MCF 10A (cell line): ENCODE measurements at regions not wholly inside any gene's neighbourhood (a gene's known extent, or its start where the extent isn't known, plus 50 kb on each side); places are given as distances from the start of the nearest gene placed in this dataset.

Experiments used
- BruUV-seq: library from RNA; stranded (reverse); fragments of 400-500 nt; replicated peaks from 2 replicates; lab custom pipeline; 2021; lab: Mats Ljungman, UMichigan
- CTCF ChIA-PET: fragments of 300-600 bp; sonication (Branson Sonifier 250); formaldehyde crosslinking; extraction: SDS; loops from one replicate; lab custom pipeline; 2021; ENCODE audit warnings: antibody characterized with exemption, inconsistent platforms; lab: Yijun Ruan, JAX
- POLR2A ChIA-PET: fragments of 300-600, 350-650 bp; sonication (Branson Sonifier 250); formaldehyde crosslinking; extraction: SDS; loops from one replicate; lab custom pipeline; 2020; ENCODE audit warnings: antibody characterized with exemption, inconsistent platforms; lab: Yijun Ruan, JAX
- DNase-seq: peaks from one replicate; pipeline ENCODE4 v3.0.0-alpha.2; 2018; ENCODE audit not compliant: unreplicated experiment
- H3K27ac Mint-ChIP-seq: one replicate; pipeline ENCODE4 v1.8.0; 2022; ENCODE audit warnings: mild to moderate bottlenecking, low read depth, mixed read lengths; ENCODE audit not compliant: unreplicated experiment
- H3K27me3 Mint-ChIP-seq: one replicate; pipeline ENCODE4 v1.8.0; 2022; ENCODE audit warnings: mixed read lengths; ENCODE audit not compliant: insufficient read depth, unreplicated experiment
- H3K36me3 Mint-ChIP-seq: one replicate; pipeline ENCODE4 v1.8.0; 2022; ENCODE audit warnings: mild to moderate bottlenecking, moderate library complexity, mixed read lengths; ENCODE audit not compliant: insufficient read depth, unreplicated experiment
- H3K4me1 Mint-ChIP-seq: one replicate; pipeline ENCODE4 v1.8.0; 2022; ENCODE audit warnings: mixed read lengths; ENCODE audit not compliant: insufficient read depth, unreplicated experiment
- H3K4me3 Mint-ChIP-seq: one replicate; pipeline ENCODE4 v1.8.0; 2022; ENCODE audit warnings: mild to moderate bottlenecking, moderate library complexity, mixed read lengths; ENCODE audit not compliant: unreplicated experiment
- H3K9me3 Mint-ChIP-seq: one replicate; pipeline ENCODE4 v1.8.0; 2022; ENCODE audit warnings: mixed read lengths; ENCODE audit not compliant: unreplicated experiment
- CTCF ChIP-seq: fragments of 200-600 bp; IDR thresholded peaks from one replicate; pipeline ENCODE4 v1.8.0; 2022; ENCODE audit warnings: antibody characterized with exemption, mild to moderate bottlenecking; ENCODE audit not compliant: unreplicated experiment
- intact Hi-C: fragments of 100-400 bp; cut with micrococcal nuclease; formaldehyde crosslinking; loops from 2 replicates; pipeline ENCODE4 v1.14.1; 2022

- Mint-ChIP-seq H3K4me3 (no peak overlapping the region), H3K9me3 (no peaks in the 10 kb centered on the region), H3K36me3 (no peaks in the 10 kb centered on the region), H3K27me3 (no peaks in the 10 kb centered on the region), H3K4me1 (no peaks in the 10 kb centered on the region), H3K27ac (no peak overlapping the region)
- ChIA-PET CTCF (interaction anchor here (0.6 to 1.5 kb wide), 5 partner anchors 9 to 348 kb away, joined by 3 to 4 read pairs (median 4); no protein-coding TSS in a partner anchor), POLR2A (no interaction called here)
- intact Hi-C loops = loop anchor here (10.0 kb wide), 1 partner anchor 156 kb away; no protein-coding TSS in a partner anchor
- BruUV-seq = no TSS peak
- no peak for DNase-seq
- TF ChIP-seq CTCF = no peak
Observed at GRCh38 chr1:99529002-99529401, 116.9 kb upstream of the PALMD start.

GRCh38 chr1:99531578-99532275 lies 114.2 kb upstream of the PALMD start:
- no peak overlapping the region for H3K27ac Mint-ChIP-seq
- ChIA-PET CTCF (interaction anchor here (0.9 to 1.6 kb wide), 3 partner anchors 11 to 351 kb away, joined by 4 to 5 read pairs (median 5); no protein-coding TSS in a partner anchor), POLR2A (interaction anchor here (0.6 kb wide), 1 partner anchor 1851 kb away, joined by 3 read pairs; no protein-coding TSS in a partner anchor)
- TF ChIP-seq CTCF = no peak
- no peaks in the 10 kb centered on the region for H3K4me1 Mint-ChIP-seq
- no peaks in the 10 kb centered on the region for H3K9me3 Mint-ChIP-seq
- DNase-seq = no peak
- BruUV-seq = no TSS peak
- no peak overlapping the region for H3K4me3 Mint-ChIP-seq
- intact Hi-C loops = no loop called here
- H3K27me3 Mint-ChIP-seq = no peaks in the 10 kb centered on the region
- H3K36me3 Mint-ChIP-seq = no peaks in the 10 kb centered on the region

GRCh38 chr1:99532276-99532580 lies 113.7 kb upstream of the PALMD start:
- POLR2A ChIA-PET = interaction anchor here (0.7 kb wide), 1 partner anchor 47 kb away, joined by 5 read pairs; no protein-coding TSS in a partner anchor
- Mint-ChIP-seq H3K27me3 (no peaks in the 10 kb centered on the region), H3K9me3 (no peaks in the 10 kb centered on the region), H3K27ac (no peak overlapping the region), H3K36me3 (no peaks in the 10 kb centered on the region), H3K4me3 (no peak overlapping the region), H3K4me1 (no peaks in the 10 kb centered on the region)
- TF ChIP-seq CTCF = no peak
- intact Hi-C loops = no loop called here
- no peak for DNase-seq
- CTCF ChIA-PET = interaction anchor here (1.5 kb wide), 1 partner anchor 11 kb away, joined by 5 read pairs; no protein-coding TSS in a partner anchor
- no TSS peak for BruUV-seq

- H3K27me3 Mint-ChIP-seq = no peaks in the 10 kb centered on the region
- intact Hi-C loops = no loop called here
- H3K9me3 Mint-ChIP-seq = no peaks in the 10 kb centered on the region
- H3K4me1 Mint-ChIP-seq = no peaks in the 10 kb centered on the region
- no peak overlapping the region for H3K4me3 Mint-ChIP-seq
- H3K36me3 Mint-ChIP-seq = no peaks in the 10 kb centered on the region
- no TSS peak for BruUV-seq
- POLR2A ChIA-PET = interaction anchor here (0.7 to 1.3 kb wide), 2 partner anchors 12 to 15 kb away, joined by 3 to 4 read pairs; no protein-coding TSS in a partner anchor
- TF ChIP-seq CTCF = no peak
- CTCF ChIA-PET = interaction anchor here (0.6 kb wide), 2 partner anchors 147 to 217 kb away, joined by 3 read pairs; no protein-coding TSS in a partner anchor
- DNase-seq = no peak
- no peak overlapping the region for H3K27ac Mint-ChIP-seq
Observed at GRCh38 chr1:99533909-99534637, 111.8 kb upstream of the PALMD start.
